Hepatocyte (in vitro differentiated cells): ENCODE measurements at regions not wholly inside any gene's neighbourhood (a gene's known extent, or its start where the extent isn't known, plus 50 kb on each side); places are given as distances from the start of the nearest gene placed in this dataset.
"Not testable (repeated sequence)": the region's sequence is repeated elsewhere in the genome, so short reads cannot be mapped to it uniquely, and the experiment has no call there.

Source experiments
- DNase-seq: peaks from one replicate; pipeline ENCODE4 v3.0.0-alpha.2; 2016; ENCODE audit warnings: low spot score
- H2AFZ ChIP-seq: fragments of 200-600 bp; sonication (generic); 2 replicates; pipeline ENCODE4 v1.6.0; 2016; ENCODE audit warnings: antibody characterized with exemption, mild to moderate bottlenecking
- H3K27ac ChIP-seq: fragments of 200-600 bp; sonication (generic); 2 replicates; pipeline ENCODE4 v1.5.1; 2016; ENCODE audit warnings: mild to moderate bottlenecking
- H3K27me3 ChIP-seq: fragments of 200-600 bp; sonication (generic); 2 replicates; pipeline ENCODE4 v1.6.1; 2016
- H3K36me3 ChIP-seq: fragments of 200-600 bp; sonication (generic); replicated peaks from 2 replicates; pipeline ENCODE4 v1.5.1; 2016; ENCODE audit warnings: low read depth; ENCODE audit not compliant: insufficient read depth
- H3K4me1 ChIP-seq: fragments of 200-600 bp; sonication (generic); 2 replicates; pipeline ENCODE4 v1.5.1; 2016; ENCODE audit warnings: mild to moderate bottlenecking, moderate library complexity; ENCODE audit not compliant: insufficient read depth
- H3K4me2 ChIP-seq: fragments of 200-600 bp; sonication (generic); 2 replicates; pipeline ENCODE4 v1.6.0; 2016
- H3K4me3 ChIP-seq: fragments of 200-600 bp; sonication (generic); 2 replicates; pipeline ENCODE4 v1.5.1; 2016; ENCODE audit warnings: mild to moderate bottlenecking
- H3K79me2 ChIP-seq: fragments of 200-600 bp; sonication (generic); 2 replicates; pipeline ENCODE4 v1.6.0; 2017; ENCODE audit warnings: mild to moderate bottlenecking
- H3K9me2 ChIP-seq: fragments of 200-600 bp; sonication (generic); replicated peaks from 2 replicates; pipeline ENCODE4 v1.6.0; 2017; ENCODE audit warnings: mild to moderate bottlenecking; ENCODE audit not compliant: insufficient read depth
- H3K9me3 ChIP-seq: fragments of 200-600 bp; sonication (generic); 2 replicates; pipeline ENCODE4 v1.5.1; 2016; ENCODE audit warnings: low read depth, mild to moderate bottlenecking
- H4K20me1 ChIP-seq: fragments of 200-600 bp; sonication (generic); 2 replicates; pipeline ENCODE4 v1.6.0; 2016; ENCODE audit warnings: mild to moderate bottlenecking; ENCODE audit not compliant: insufficient read depth, poor library complexity, severe bottlenecking
- CTCF ChIP-seq: fragments of 200-600 bp; sonication (generic); IDR thresholded peaks from 2 replicates; pipeline ENCODE4 v1.5.1; 2016; ENCODE audit warnings: antibody characterized with exemption, mild to moderate bottlenecking; ENCODE audit not compliant: poor library complexity
- EZH2 ChIP-seq: fragments of 200-600 bp; sonication (generic); IDR thresholded peaks from 2 replicates; pipeline ENCODE4 v1.6.1; 2016; ENCODE audit warnings: antibody characterized with exemption, mild to moderate bottlenecking, borderline replicate concordance
- EZH2phosphoT487 ChIP-seq: fragments of 200-600 bp; sonication (generic); IDR thresholded peaks from one replicate; pipeline ENCODE4 v1.6.1; 2018; ENCODE audit warnings: antibody characterized with exemption, mild to moderate bottlenecking, low read depth, moderate library complexity; ENCODE audit not compliant: unreplicated experiment, severe bottlenecking
- WGBS: methylation state at CpG from one replicate; pipeline ENCODE4 v1.1.6; 2016; ENCODE audit warnings: low lambda C conversion rate; ENCODE audit errors: missing lambda C conversion rate; 5-methylcytosine and 5-hydroxymethylcytosine counted together

GRCh38 chr13:22883262-22883840, 297.4 kb upstream of the SGCG start:
- H3K79me2 ChIP-seq = no peaks in the 10 kb centered on the region
- no peaks in the 10 kb centered on the region for H4K20me1 ChIP-seq
- no peaks in the 10 kb centered on the region for H3K27me3 ChIP-seq
- no peak overlapping the region for H3K4me2 ChIP-seq
- TF ChIP-seq EZH2 (no peak), EZH2phosphoT487 (no peak), CTCF (no peak)
- H3K9me3 ChIP-seq = peaks cover 3% of the 10 kb centered on the region
- H3K4me1 ChIP-seq = no peaks in the 10 kb centered on the region
- no peaks in the 10 kb centered on the region for H3K9me2 ChIP-seq
- H2AFZ ChIP-seq = no peak overlapping the region
- WGBS = 90% methylated on average over 7 of the region's 7 CpGs
- H3K4me3 ChIP-seq = no peak overlapping the region
- DNase-seq = no peak
- no peak overlapping the region for H3K27ac ChIP-seq
- no peaks in the 10 kb centered on the region for H3K36me3 ChIP-seq

- 74% methylated on average over 17 of the region's 17 CpGs for WGBS
Measured at GRCh38 chr13:22883956-22884355, 296.8 kb upstream of the SGCG start.

GRCh38 chr13:22886061-22886460, 294.7 kb upstream of the SGCG start:
- H3K36me3 ChIP-seq, H2AFZ ChIP-seq, H3K4me1 ChIP-seq, H3K27ac ChIP-seq, H3K4me3 ChIP-seq, H3K79me2 ChIP-seq, H4K20me1 ChIP-seq, H3K9me3 ChIP-seq, H3K27me3 ChIP-seq, H3K4me2 ChIP-seq, DNase-seq, H3K9me2 ChIP-seq: not testable (repeated sequence)
- 88% methylated on average over 8 of the region's 8 CpGs for WGBS

More at GRCh38 chr13:22883956-22884355, 296.8 kb upstream of the SGCG start:
- TF ChIP-seq EZH2phosphoT487 (no peak), EZH2 (no peak), CTCF (no peak)
- no peak overlapping the region for H2AFZ ChIP-seq
- no peaks in the 10 kb centered on the region for H3K36me3 ChIP-seq
- H3K4me2 ChIP-seq = no peak overlapping the region
- H3K4me3 ChIP-seq = no peak overlapping the region
- no peaks in the 10 kb centered on the region for H3K9me2 ChIP-seq
- H3K79me2 ChIP-seq = no peaks in the 10 kb centered on the region
- no peak overlapping the region for H3K27ac ChIP-seq
- H3K27me3 ChIP-seq = no peaks in the 10 kb centered on the region
- no peak for DNase-seq
- no peaks in the 10 kb centered on the region for H4K20me1 ChIP-seq
- H3K4me1 ChIP-seq = no peaks in the 10 kb centered on the region
- H3K9me3 ChIP-seq = peaks cover 3% of the 10 kb centered on the region

GRCh38 chr13:22889376-22889775, 291.4 kb upstream of the SGCG start:
- H3K36me3 ChIP-seq, H3K9me3 ChIP-seq, H2AFZ ChIP-seq, H3K4me1 ChIP-seq, H4K20me1 ChIP-seq, H3K27ac ChIP-seq, H3K27me3 ChIP-seq, H3K79me2 ChIP-seq, H3K4me2 ChIP-seq, H3K4me3 ChIP-seq, DNase-seq, H3K9me2 ChIP-seq: not testable (repeated sequence)
- WGBS = 92% methylated on average over 5 of the region's 5 CpGs
